ENCODE measurements at regions not wholly inside any gene's neighbourhood (a gene's known extent, or its start where the extent isn't known, plus 50 kb on each side); places are given as distances from the start of the nearest gene placed in this dataset.

- no peak for TF ChIP-seq CTCF (IDR thresholded peaks at IDR 0.05; ENCODE audit: low read length)
- TF ChIP-seq EZH2 (IDR thresholded peaks at IDR 0.05; ENCODE audit: borderline replicate concordance, low read length), result no peak
Observed at GRCh38 chr17:71964559-71964958, 156.3 kb upstream of the SOX9 start.

Measured in OCI-LY1 (cell line).